Neural cell (in vitro differentiated cells): ENCODE measurements at regions not wholly inside any gene's neighbourhood (a gene's known extent, or its start where the extent isn't known, plus 50 kb on each side); places are given as distances from the start of the nearest gene placed in this dataset.
"Not testable (repeated sequence)": the region's sequence is repeated elsewhere in the genome, so short reads cannot be mapped to it uniquely, and the experiment has no call there.

Experiments used
- H2AFZ ChIP-seq: fragments of 200-600, 300-800 bp; sonication (generic), shearing (Covaris generic); 2 replicates; pipeline ENCODE4 v1.6.0; 2014; ENCODE audit warnings: low read depth, mild to moderate bottlenecking, antibody characterized with exemption, low read length, moderate library complexity
- H3F3A ChIP-seq: fragments of 200-600 bp; shearing (Covaris generic); 2 replicates; pipeline ENCODE4 v1.6.1; 2016; ENCODE audit warnings: mild to moderate bottlenecking, moderate library complexity, mixed read lengths, antibody characterized with exemption, low read length; ENCODE audit not compliant: insufficient read depth, poor library complexity, severe bottlenecking
- H3K27ac ChIP-seq: fragments of 200-600, 300-800 bp; sonication (generic), shearing (Covaris generic); 2 replicates; pipeline ENCODE4 v1.5.1; 2014; ENCODE audit warnings: mild to moderate bottlenecking, low read length, moderate library complexity
- H3K27me3 ChIP-seq: fragments of 300-800, 200-600 bp; sonication (generic), shearing (Covaris generic); 2 replicates; pipeline ENCODE4 v1.6.0; 2014; ENCODE audit warnings: mild to moderate bottlenecking, low read depth, low read length, moderate library complexity; ENCODE audit not compliant: insufficient read depth
- H3K36me3 ChIP-seq: fragments of 300-800, 200-600 bp; sonication (generic), shearing (Covaris generic); 2 replicates; pipeline ENCODE4 v1.5.1; 2014; ENCODE audit warnings: mild to moderate bottlenecking, antibody characterized with exemption, low read length, moderate library complexity; ENCODE audit not compliant: insufficient read depth
- H3K4me2 ChIP-seq: fragments of 300-800, 200-600 bp; sonication (generic), shearing (Covaris generic); 2 replicates; pipeline ENCODE4 v1.6.0; 2014; ENCODE audit warnings: mild to moderate bottlenecking, low read length
- H3K4me3 ChIP-seq: fragments of 300-800, 200-600 bp; sonication (generic), shearing (Covaris generic); 2 replicates; pipeline ENCODE4 v1.5.1; 2014; ENCODE audit warnings: mild to moderate bottlenecking, low read length, moderate library complexity
- H3K79me2 ChIP-seq: fragments of 200-600 bp; shearing (Covaris generic); replicated peaks from 2 replicates; pipeline ENCODE4 v1.6.0; 2014; ENCODE audit warnings: mild to moderate bottlenecking, low read length, moderate library complexity; ENCODE audit not compliant: insufficient read depth
- H3K9ac ChIP-seq: fragments of 300-800, 200-600 bp; sonication (generic), shearing (Covaris generic); 2 replicates; pipeline ENCODE4 v1.6.1; 2016; ENCODE audit warnings: mild to moderate bottlenecking, low read length, mixed read lengths
- H3K9me2 ChIP-seq: fragments of 200-600 bp; shearing (Covaris generic); 2 replicates; pipeline ENCODE4 v1.6.1; 2016; ENCODE audit warnings: mild to moderate bottlenecking, low read length, mixed read lengths; ENCODE audit not compliant: insufficient read depth
- H3K9me3 ChIP-seq: fragments of 200-600, 300-800 bp; sonication (generic), shearing (Covaris generic); 2 replicates; pipeline ENCODE4 v1.6.1; 2016; ENCODE audit warnings: mild to moderate bottlenecking, mixed run types, low read length, moderate library complexity, mixed read lengths
- H4K20me1 ChIP-seq: fragments of 200-600 bp; shearing (Covaris generic); 2 replicates; pipeline ENCODE4 v1.6.1; 2016; ENCODE audit warnings: mild to moderate bottlenecking, mixed run types; ENCODE audit not compliant: insufficient read depth
- CTCF ChIP-seq: fragments of 450-650 bp; IDR thresholded peaks from 2 replicates; pipeline ENCODE4 v1.5.1; 2014; ENCODE audit warnings: antibody characterized with exemption, mild to moderate bottlenecking, moderate library complexity; ENCODE audit not compliant: poor library complexity, severe bottlenecking
- EP300 ChIP-seq: fragments of 450-650 bp; conservative IDR thresholded peaks from 2 replicates; pipeline ENCODE4 v1.6.1; 2014; ENCODE audit warnings: antibody characterized with exemption, mild to moderate bottlenecking, moderate library complexity; ENCODE audit not compliant: poor library complexity, severe bottlenecking
- EZH2 ChIP-seq: fragments of 200-600, 300-800 bp; shearing (Covaris generic), sonication (generic); IDR thresholded peaks from 2 replicates; pipeline ENCODE4 v1.6.1; 2014; ENCODE audit warnings: antibody characterized with exemption, low read length, borderline replicate concordance, mild to moderate bottlenecking; ENCODE audit not compliant: insufficient read depth, poor library complexity, severe bottlenecking
- MXI1 ChIP-seq: fragments of 450-650 bp; conservative IDR thresholded peaks from 2 replicates; pipeline ENCODE4 v1.6.1; 2014; ENCODE audit warnings: antibody characterized with exemption, mild to moderate bottlenecking; ENCODE audit not compliant: poor library complexity, severe bottlenecking
- POLR2AphosphoS5 ChIP-seq: IDR thresholded peaks from 2 replicates; pipeline ENCODE4 v1.6.1; 2012
- RAD21 ChIP-seq: fragments of 450-650 bp; conservative IDR thresholded peaks from 2 replicates; pipeline ENCODE4 v1.6.1; 2014; ENCODE audit warnings: antibody characterized with exemption, mild to moderate bottlenecking, moderate library complexity
- REST ChIP-seq: IDR thresholded peaks from 2 replicates; pipeline ENCODE4 v1.6.1; 2012; ENCODE audit warnings: borderline replicate concordance
- SMC3 ChIP-seq: fragments of 450-650 bp; conservative IDR thresholded peaks from 2 replicates; pipeline ENCODE4 v1.6.1; 2014; ENCODE audit warnings: antibody characterized with exemption, mild to moderate bottlenecking, moderate library complexity; ENCODE audit not compliant: poor library complexity
- TAF1 ChIP-seq: IDR thresholded peaks from 2 replicates; pipeline ENCODE4 v1.6.1; 2012; ENCODE audit warnings: low read depth

GRCh38 chr3:40901796-40902195, 297.5 kb upstream of the CTNNB1 start:
- Histone ChIP-seq H4K20me1 (no peaks in the 10 kb centered on the region), H3K9me3 (no peaks in the 10 kb centered on the region), H3K9me2 (no peaks in the 10 kb centered on the region), H3K9ac (no peak overlapping the region), H3F3A (no peaks in the 10 kb centered on the region), H3K27me3 (no peaks in the 10 kb centered on the region), H3K36me3 (no peaks in the 10 kb centered on the region), H3K79me2 (no peaks in the 10 kb centered on the region), H2AFZ (no peak overlapping the region), H3K4me2 (no peak overlapping the region), H3K27ac (no peak overlapping the region), H3K4me3 (no peak overlapping the region)
- TF ChIP-seq CTCF (no peak), TAF1 (no peak), EP300 (no peak), MXI1 (no peak), REST (no peak), EZH2 (no peak), RAD21 (no peak), POLR2AphosphoS5 (no peak), SMC3 (no peak)

DNA sequence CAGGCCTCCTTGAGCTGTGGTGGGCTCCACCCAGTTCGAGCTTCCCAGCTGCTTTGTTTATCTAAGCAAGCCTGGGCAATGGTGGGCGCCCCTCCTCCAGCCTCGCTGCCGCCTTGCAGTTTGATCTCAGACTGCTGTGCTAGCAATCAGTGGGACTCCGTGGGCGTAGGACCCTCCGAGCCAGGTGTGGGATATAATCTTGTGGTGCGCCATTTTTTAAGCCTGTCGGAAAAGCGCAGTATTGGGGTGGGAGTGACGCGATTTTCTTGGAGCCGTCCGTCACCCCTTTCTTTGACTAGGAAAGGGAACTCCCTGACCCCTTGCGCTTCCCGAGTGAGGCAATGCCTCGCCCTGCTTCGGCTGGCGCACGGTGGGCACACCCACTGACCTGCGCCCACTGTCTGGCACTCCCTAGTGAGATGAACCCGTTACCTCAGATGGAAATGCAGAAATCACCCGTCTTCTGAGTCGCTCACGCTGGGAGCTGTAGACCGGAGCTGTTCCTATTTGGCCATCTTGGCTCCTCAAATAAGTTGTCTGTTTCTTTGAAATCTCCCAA, 291.3 kb upstream of the CTNNB1 start:
- not testable (repeated sequence) for H3K27me3 ChIP-seq, H3K27ac ChIP-seq, H3K9me3 ChIP-seq, H4K20me1 ChIP-seq, H3K79me2 ChIP-seq, H3F3A ChIP-seq, H3K9ac ChIP-seq, H3K4me2 ChIP-seq, H3K9me2 ChIP-seq, H3K36me3 ChIP-seq, H3K4me3 ChIP-seq, H2AFZ ChIP-seq

DNA sequence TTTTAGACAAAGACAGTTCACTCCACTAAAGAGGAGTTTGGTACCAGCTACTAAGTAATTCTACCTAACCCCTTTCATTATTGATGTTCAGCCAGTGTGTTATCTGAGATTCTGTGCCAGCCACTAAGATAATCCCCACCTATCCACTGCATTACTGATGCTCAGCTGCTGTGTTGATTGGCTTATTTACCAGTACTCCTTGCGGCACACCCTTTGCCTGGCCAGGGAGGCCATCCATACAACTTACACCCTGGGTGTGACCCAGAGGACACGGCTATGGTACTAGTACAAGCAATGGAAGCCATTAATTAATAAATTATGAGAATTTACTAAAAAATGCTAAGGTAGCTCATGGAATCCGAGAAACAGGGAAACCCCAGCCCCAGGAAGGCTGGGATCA, 290.7 kb upstream of the CTNNB1 start:
- Histone ChIP-seq H4K20me1 (no peaks in the 10 kb centered on the region), H3K27me3 (no peaks in the 10 kb centered on the region), H3K27ac (no peak overlapping the region), H3K4me3 (no peak overlapping the region), H3K9me3 (no peaks in the 10 kb centered on the region), H3K9ac (no peak overlapping the region), H2AFZ (no peak overlapping the region), H3K36me3 (no peaks in the 10 kb centered on the region), H3K9me2 (no peaks in the 10 kb centered on the region), H3K4me2 (no peak overlapping the region), H3F3A (no peaks in the 10 kb centered on the region), H3K79me2 (no peaks in the 10 kb centered on the region)
- TF ChIP-seq TAF1 (no peak), RAD21 (no peak), CTCF (no peak), POLR2AphosphoS5 (no peak), MXI1 (no peak), REST (no peak), SMC3 (no peak), EP300 (no peak), EZH2 (no peak)
